ENCODE measurements at regions not wholly inside any gene's neighbourhood (a gene's known extent, or its start where the extent isn't known, plus 50 kb on each side); places are given as distances from the start of the nearest gene placed in this dataset.

DNA sequence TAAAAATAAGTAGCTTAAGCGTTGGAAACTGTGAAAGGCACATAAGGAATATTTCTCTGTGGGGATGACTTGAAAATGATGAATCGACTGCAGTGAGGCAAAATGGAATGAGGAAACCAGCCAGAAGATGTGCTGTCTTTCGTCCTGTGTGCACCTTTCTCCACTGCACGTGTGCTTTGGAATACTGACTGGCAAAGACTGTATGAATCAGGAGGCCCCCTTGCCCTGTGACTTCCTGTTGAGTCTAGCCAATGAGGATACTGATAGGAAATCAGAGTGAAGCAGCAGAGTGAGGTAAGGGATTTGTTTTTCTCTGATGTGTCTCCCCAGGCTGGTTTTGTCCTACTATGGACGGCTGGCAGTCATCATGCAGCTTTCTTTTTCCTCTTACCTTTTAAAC, 118.2 kb upstream of the ADGRL4 start:
- H2AFZ ChIP-seq (ENCODE audit: low read length), result no peak overlapping the region
- H3K79me2 ChIP-seq (ENCODE audit: low read length), result no peaks in the 10 kb centered on the region
- H3K9me3 ChIP-seq (replicated peaks; ENCODE audit: insufficient read depth, low read length), result no peaks in the 10 kb centered on the region
- H3K27me3 ChIP-seq (replicated peaks; ENCODE audit: insufficient read depth, low read length), result no peaks in the 10 kb centered on the region
- no peak overlapping the region for H3K27ac ChIP-seq (ENCODE audit: low read length)
- H3K4me3 ChIP-seq (ENCODE audit: low read length), result no peak overlapping the region
- DNase-seq, result no peak
- H3K36me3 ChIP-seq (replicated peaks; ENCODE audit: insufficient read depth, low read length), result no peaks in the 10 kb centered on the region
- H3F3A ChIP-seq (ENCODE audit: insufficient read depth, low read length), result no peaks in the 10 kb centered on the region
- H3K9ac ChIP-seq (ENCODE audit: low read length), result no peak overlapping the region
- no peak overlapping the region for H3K4me2 ChIP-seq (ENCODE audit: low read depth, low read length)
- no peaks in the 10 kb centered on the region for H3K4me1 ChIP-seq (ENCODE audit: low read length)
- no peaks in the 10 kb centered on the region for H4K20me1 ChIP-seq (ENCODE audit: insufficient read depth, low read length)
- no peaks in the 10 kb centered on the region for H3K9me2 ChIP-seq (replicated peaks; ENCODE audit: insufficient read depth, low read length)
- no peak for TF ChIP-seq EZH2 (optimal IDR thresholded peaks at IDR 0.05; ENCODE audit: low read depth, low read length)
- TF ChIP-seq EZH2phosphoT487 (IDR thresholded peaks at IDR 0.05; ENCODE audit: low read length), result no peak
- TF ChIP-seq, protein P1, sequence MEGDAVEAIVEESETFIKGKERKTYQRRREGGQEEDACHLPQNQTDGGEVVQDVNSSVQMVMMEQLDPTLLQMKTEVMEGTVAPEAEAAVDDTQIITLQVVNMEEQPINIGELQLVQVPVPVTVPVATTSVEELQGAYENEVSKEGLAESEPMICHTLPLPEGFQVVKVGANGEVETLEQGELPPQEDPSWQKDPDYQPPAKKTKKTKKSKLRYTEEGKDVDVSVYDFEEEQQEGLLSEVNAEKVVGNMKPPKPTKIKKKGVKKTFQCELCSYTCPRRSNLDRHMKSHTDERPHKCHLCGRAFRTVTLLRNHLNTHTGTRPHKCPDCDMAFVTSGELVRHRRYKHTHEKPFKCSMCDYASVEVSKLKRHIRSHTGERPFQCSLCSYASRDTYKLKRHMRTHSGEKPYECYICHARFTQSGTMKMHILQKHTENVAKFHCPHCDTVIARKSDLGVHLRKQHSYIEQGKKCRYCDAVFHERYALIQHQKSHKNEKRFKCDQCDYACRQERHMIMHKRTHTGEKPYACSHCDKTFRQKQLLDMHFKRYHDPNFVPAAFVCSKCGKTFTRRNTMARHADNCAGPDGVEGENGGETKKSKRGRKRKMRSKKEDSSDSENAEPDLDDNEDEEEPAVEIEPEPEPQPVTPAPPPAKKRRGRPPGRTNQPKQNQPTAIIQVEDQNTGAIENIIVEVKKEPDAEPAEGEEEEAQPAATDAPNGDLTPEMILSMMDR (IDR thresholded peaks at IDR 0.05; ENCODE audit: low read length), result no peak

DNA sequence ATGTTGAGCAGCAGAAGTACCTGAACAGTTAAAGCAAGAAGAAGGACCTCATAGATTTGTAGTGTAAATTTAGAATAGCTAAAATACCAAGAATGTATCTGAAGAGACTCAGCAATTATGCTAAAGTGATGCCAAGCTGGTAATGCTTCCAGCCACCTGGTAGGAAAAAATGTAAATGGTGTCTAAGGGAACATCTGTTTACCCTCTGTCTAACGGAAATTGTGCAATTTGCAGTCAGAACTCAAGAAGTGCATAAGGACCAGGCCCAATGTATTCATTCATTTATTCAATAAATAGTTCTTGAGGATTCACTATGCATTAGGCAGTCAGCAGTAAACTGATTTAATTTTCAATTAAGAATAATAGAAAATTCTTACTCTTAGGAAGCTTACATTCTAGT, 116.0 kb upstream of the ADGRL4 start:
- H3K4me2 ChIP-seq (ENCODE audit: low read depth, low read length), result no peak overlapping the region
- no peaks in the 10 kb centered on the region for H3K9me2 ChIP-seq (replicated peaks; ENCODE audit: insufficient read depth, low read length)
- TF ChIP-seq EZH2 (optimal IDR thresholded peaks at IDR 0.05; ENCODE audit: low read depth, low read length), result no peak
- no peak for TF ChIP-seq EZH2phosphoT487 (IDR thresholded peaks at IDR 0.05; ENCODE audit: low read length)
- TF ChIP-seq, protein P1 (IDR thresholded peaks at IDR 0.05; ENCODE audit: low read length), result no peak
- H4K20me1 ChIP-seq (ENCODE audit: insufficient read depth, low read length), result no peaks in the 10 kb centered on the region
- H3K79me2 ChIP-seq (ENCODE audit: low read length), result no peaks in the 10 kb centered on the region
- no peak for DNase-seq
- no peaks in the 10 kb centered on the region for H3K4me1 ChIP-seq (ENCODE audit: low read length)
- no peak overlapping the region for H3K27ac ChIP-seq (ENCODE audit: low read length)
- H3K27me3 ChIP-seq (replicated peaks; ENCODE audit: insufficient read depth, low read length), result no peaks in the 10 kb centered on the region
- H3F3A ChIP-seq (ENCODE audit: insufficient read depth, low read length), result no peaks in the 10 kb centered on the region
- no peak overlapping the region for H3K9ac ChIP-seq (ENCODE audit: low read length)
- H3K9me3 ChIP-seq (replicated peaks; ENCODE audit: insufficient read depth, low read length), result no peaks in the 10 kb centered on the region
- H3K4me3 ChIP-seq (ENCODE audit: low read length), result no peak overlapping the region
- no peaks in the 10 kb centered on the region for H3K36me3 ChIP-seq (replicated peaks; ENCODE audit: insufficient read depth, low read length)
- no peak overlapping the region for H2AFZ ChIP-seq (ENCODE audit: low read length)

DNA sequence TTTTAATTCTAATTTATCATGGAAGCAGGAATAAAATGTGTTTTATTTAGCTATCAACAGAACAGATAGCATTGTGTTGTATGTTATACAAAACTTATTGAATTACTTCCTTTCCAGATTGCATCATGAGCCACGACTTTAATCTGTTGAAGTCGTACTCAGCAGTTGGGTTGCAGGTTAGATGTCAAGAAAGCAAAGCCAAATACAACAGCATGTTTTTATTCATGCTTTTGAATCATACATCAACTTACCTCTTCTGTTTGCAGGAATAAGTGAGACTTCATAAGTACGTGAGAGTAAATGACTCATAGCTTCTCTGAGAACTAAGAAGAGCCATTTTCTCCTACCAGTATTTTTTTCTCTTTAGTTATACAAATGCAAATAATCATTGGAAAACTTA, 110.8 kb upstream of the ADGRL4 start:
- Histone ChIP-seq H4K20me1 (ENCODE audit: insufficient read depth, low read length) (no peaks in the 10 kb centered on the region), H3K27ac (ENCODE audit: low read length) (no peak overlapping the region), H3K9me2 (replicated peaks; ENCODE audit: insufficient read depth, low read length) (no peaks in the 10 kb centered on the region), H2AFZ (ENCODE audit: low read length) (no peak overlapping the region), H3K9me3 (replicated peaks; ENCODE audit: insufficient read depth, low read length) (no peaks in the 10 kb centered on the region), H3K4me1 (ENCODE audit: low read length) (peaks cover 16% of the 10 kb centered on the region), H3K79me2 (ENCODE audit: low read length) (no peaks in the 10 kb centered on the region), H3K4me2 (ENCODE audit: low read depth, low read length) (no peak overlapping the region), H3F3A (ENCODE audit: insufficient read depth, low read length) (peaks cover 8% of the 10 kb centered on the region; the same call in 1 of the 2 replicates), H3K9ac (ENCODE audit: low read length) (no peak overlapping the region), H3K36me3 (replicated peaks; ENCODE audit: insufficient read depth, low read length) (no peaks in the 10 kb centered on the region), H3K27me3 (replicated peaks; ENCODE audit: insufficient read depth, low read length) (no peaks in the 10 kb centered on the region), H3K4me3 (ENCODE audit: low read length) (no peak overlapping the region)
- no peak for DNase-seq
- TF ChIP-seq EZH2 (optimal IDR thresholded peaks at IDR 0.05; ENCODE audit: low read depth, low read length) (no peak), EZH2phosphoT487 (IDR thresholded peaks at IDR 0.05; ENCODE audit: low read length) (no peak)

DNA sequence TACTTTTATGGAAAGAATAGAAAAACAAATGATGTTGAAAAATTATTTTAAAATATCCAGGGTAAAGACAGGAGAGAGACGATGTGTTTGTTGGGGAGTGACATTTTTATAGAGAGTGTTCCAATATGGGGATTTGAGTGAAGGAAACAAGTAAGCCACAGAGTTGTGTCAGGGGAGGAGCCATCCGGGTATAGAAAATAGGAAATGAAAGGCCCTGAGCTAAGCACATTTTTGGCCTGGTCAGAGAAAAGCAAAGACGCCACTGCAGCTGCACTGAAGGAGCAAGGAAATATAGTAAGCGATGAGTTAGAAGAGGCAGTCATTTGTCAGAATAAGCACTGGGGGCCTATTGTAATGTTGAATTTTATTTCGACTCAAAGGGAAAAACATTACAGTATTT, 107.3 kb upstream of the ADGRL4 start:
- Histone ChIP-seq H3K27me3 (replicated peaks; ENCODE audit: insufficient read depth, low read length) (no peaks in the 10 kb centered on the region), H3F3A (ENCODE audit: insufficient read depth, low read length) (peaks cover 8% of the 10 kb centered on the region; the same call in 1 of the 2 replicates), H4K20me1 (ENCODE audit: insufficient read depth, low read length) (no peaks in the 10 kb centered on the region), H3K79me2 (ENCODE audit: low read length) (no peaks in the 10 kb centered on the region), H3K36me3 (replicated peaks; ENCODE audit: insufficient read depth, low read length) (no peaks in the 10 kb centered on the region), H2AFZ (ENCODE audit: low read length) (0 out of 2 replicates have a peak overlapping the region, but pooled peaks have one; percentile 59), H3K9me2 (replicated peaks; ENCODE audit: insufficient read depth, low read length) (no peaks in the 10 kb centered on the region), H3K4me2 (ENCODE audit: low read depth, low read length) (peak overlapping the region; percentile 39; the same call in 1 of the 2 replicates), H3K9ac (ENCODE audit: low read length) (no peak overlapping the region), H3K27ac (ENCODE audit: low read length) (peak overlapping the region; percentile 30; the same call in 1 of the 2 replicates), H3K4me1 (ENCODE audit: low read length) (peaks cover 16% of the 10 kb centered on the region), H3K4me3 (ENCODE audit: low read length) (no peak overlapping the region), H3K9me3 (replicated peaks; ENCODE audit: insufficient read depth, low read length) (no peaks in the 10 kb centered on the region)
- TF ChIP-seq, protein P1 (IDR thresholded peaks at IDR 0.05; ENCODE audit: low read length), result no peak
- TF ChIP-seq EZH2phosphoT487 (IDR thresholded peaks at IDR 0.05; ENCODE audit: low read length), result no peak
- no peak for TF ChIP-seq EZH2 (optimal IDR thresholded peaks at IDR 0.05; ENCODE audit: low read depth, low read length)
- peak; percentile 85 for DNase-seq

Data from MM.1S (cell line).